ENCODE measurements at regions not wholly inside any gene's neighbourhood (a gene's known extent, or its start where the extent isn't known, plus 50 kb on each side); places are given as distances from the start of the nearest gene placed in this dataset.

- Histone ChIP-seq H3F3A (ENCODE audit: control insufficient read depth, insufficient read depth) (no peaks in the 10 kb centered on the region), H3K79me2 (ENCODE audit: control insufficient read depth, low read length) (no peaks in the 10 kb centered on the region), H3K4me3 (ENCODE audit: low read length) (no peak overlapping the region), H3K27me3 (ENCODE audit: control insufficient read depth, low read length) (no peaks in the 10 kb centered on the region), H3K4me1 (ENCODE audit: control insufficient read depth, low read length) (no peaks in the 10 kb centered on the region), H3K9me3 (ENCODE audit: control insufficient read depth, insufficient read depth, low read length) (no peaks in the 10 kb centered on the region), H3K36me3 (ENCODE audit: control insufficient read depth, low read length) (no peaks in the 10 kb centered on the region), H4K20me1 (ENCODE audit: control insufficient read depth, insufficient read depth, low read depth, low read length) (no peaks in the 10 kb centered on the region), H3K4me2 (ENCODE audit: low read length) (no peak overlapping the region), H3K9me2 (replicated peaks; ENCODE audit: control insufficient read depth, low read length) (no peaks in the 10 kb centered on the region), H3K27ac (ENCODE audit: low read depth, low read length) (no peak overlapping the region)
- TF ChIP-seq CTCF (IDR thresholded peaks at IDR 0.05; ENCODE audit: low read depth, low read length, poor library complexity, severe bottlenecking) (no peak), EZH2phosphoT487 (IDR thresholded peaks at IDR 0.05; ENCODE audit: borderline replicate concordance, low read length) (no peak)
Observed at GRCh38 chr9:23493219-23493618, 332.8 kb downstream of the ELAVL2 start.

- no peak overlapping the region for H3K27ac ChIP-seq (ENCODE audit: low read depth, low read length)
- no peaks in the 10 kb centered on the region for H3F3A ChIP-seq (ENCODE audit: control insufficient read depth, insufficient read depth)
- H3K9me3 ChIP-seq (ENCODE audit: control insufficient read depth, insufficient read depth, low read length), result no peaks in the 10 kb centered on the region
- no peak overlapping the region for H3K4me3 ChIP-seq (ENCODE audit: low read length)
- H3K36me3 ChIP-seq (ENCODE audit: control insufficient read depth, low read length), result no peaks in the 10 kb centered on the region
- H3K4me2 ChIP-seq (ENCODE audit: low read length), result no peak overlapping the region
- no peaks in the 10 kb centered on the region for H3K4me1 ChIP-seq (ENCODE audit: control insufficient read depth, low read length)
- no peaks in the 10 kb centered on the region for H3K79me2 ChIP-seq (ENCODE audit: control insufficient read depth, low read length)
- H4K20me1 ChIP-seq (ENCODE audit: control insufficient read depth, insufficient read depth, low read depth, low read length), result no peaks in the 10 kb centered on the region
- TF ChIP-seq EZH2phosphoT487 (IDR thresholded peaks at IDR 0.05; ENCODE audit: borderline replicate concordance, low read length), result no peak
- TF ChIP-seq CTCF (IDR thresholded peaks at IDR 0.05; ENCODE audit: low read depth, low read length, poor library complexity, severe bottlenecking), result no peak
- H3K27me3 ChIP-seq (ENCODE audit: control insufficient read depth, low read length), result no peaks in the 10 kb centered on the region
- no peaks in the 10 kb centered on the region for H3K9me2 ChIP-seq (replicated peaks; ENCODE audit: control insufficient read depth, low read length)
Observed at GRCh38 chr9:23496489-23497136, 329.4 kb downstream of the ELAVL2 start.

- Histone ChIP-seq H3K79me2 (ENCODE audit: control insufficient read depth, low read length) (no peaks in the 10 kb centered on the region), H3K4me2 (ENCODE audit: low read length) (no peak overlapping the region), H3K27ac (ENCODE audit: low read depth, low read length) (no peak overlapping the region), H3K36me3 (ENCODE audit: control insufficient read depth, low read length) (no peaks in the 10 kb centered on the region), H3K27me3 (ENCODE audit: control insufficient read depth, low read length) (no peaks in the 10 kb centered on the region), H3K4me3 (ENCODE audit: low read length) (no peak overlapping the region), H3K4me1 (ENCODE audit: control insufficient read depth, low read length) (no peaks in the 10 kb centered on the region), H3K9me3 (ENCODE audit: control insufficient read depth, insufficient read depth, low read length) (no peaks in the 10 kb centered on the region), H3F3A (ENCODE audit: control insufficient read depth, insufficient read depth) (no peaks in the 10 kb centered on the region), H4K20me1 (ENCODE audit: control insufficient read depth, insufficient read depth, low read depth, low read length) (no peaks in the 10 kb centered on the region), H3K9me2 (replicated peaks; ENCODE audit: control insufficient read depth, low read length) (no peaks in the 10 kb centered on the region)
- TF ChIP-seq EZH2phosphoT487 (IDR thresholded peaks at IDR 0.05; ENCODE audit: borderline replicate concordance, low read length), result no peak
Observed at GRCh38 chr9:23497137-23497504, 328.9 kb downstream of the ELAVL2 start.

- Histone ChIP-seq H3K4me1 (ENCODE audit: control insufficient read depth, low read length) (no peaks in the 10 kb centered on the region), H3K9me2 (replicated peaks; ENCODE audit: control insufficient read depth, low read length) (no peaks in the 10 kb centered on the region), H3K36me3 (ENCODE audit: control insufficient read depth, low read length) (no peaks in the 10 kb centered on the region), H3K79me2 (ENCODE audit: control insufficient read depth, low read length) (no peaks in the 10 kb centered on the region), H3K4me3 (ENCODE audit: low read length) (no peak overlapping the region), H3F3A (ENCODE audit: control insufficient read depth, insufficient read depth) (no peaks in the 10 kb centered on the region), H3K4me2 (ENCODE audit: low read length) (no peak overlapping the region), H3K9me3 (ENCODE audit: control insufficient read depth, insufficient read depth, low read length) (no peaks in the 10 kb centered on the region), H3K27me3 (ENCODE audit: control insufficient read depth, low read length) (no peaks in the 10 kb centered on the region), H3K27ac (ENCODE audit: low read depth, low read length) (no peak overlapping the region), H4K20me1 (ENCODE audit: control insufficient read depth, insufficient read depth, low read depth, low read length) (no peaks in the 10 kb centered on the region)
- TF ChIP-seq CTCF (IDR thresholded peaks at IDR 0.05; ENCODE audit: low read depth, low read length, poor library complexity, severe bottlenecking), result no peak
Observed at GRCh38 chr9:23502004-23502403, 324.0 kb downstream of the ELAVL2 start.

All from DOHH2 (cell line).